Kasumi-1 (cell line): ENCODE measurements at regions not wholly inside any gene's neighbourhood (a gene's known extent, or its start where the extent isn't known, plus 50 kb on each side); places are given as distances from the start of the nearest gene placed in this dataset.
"Not testable (repeated sequence)": the region's sequence is repeated elsewhere in the genome, so short reads cannot be mapped to it uniquely, and the experiment has no call there.

Experiments used
- DNase-seq, 2 experiments: peaks; one replicate each; lab custom pipeline; 2025; lab: John Stamatoyannopoulos, UW

- no peak for DNase-seq
Measured at GRCh38 chr11:97860237-97860636, 1160.5 kb upstream of the CNTN5 start.

GRCh38 chr11:97862021-97862420, 1158.7 kb upstream of the CNTN5 start:
- no peak for DNase-seq

GRCh38 chr11:97865424-97866012, 1155.2 kb upstream of the CNTN5 start:
- DNase-seq, result peak; percentile 19 to 24

GRCh38 chr11:97871816-97872215, 1148.9 kb upstream of the CNTN5 start:
- no peak for DNase-seq

- no peak for DNase-seq
Measured at GRCh38 chr11:97880209-97880608, 1140.5 kb upstream of the CNTN5 start.

DNA sequence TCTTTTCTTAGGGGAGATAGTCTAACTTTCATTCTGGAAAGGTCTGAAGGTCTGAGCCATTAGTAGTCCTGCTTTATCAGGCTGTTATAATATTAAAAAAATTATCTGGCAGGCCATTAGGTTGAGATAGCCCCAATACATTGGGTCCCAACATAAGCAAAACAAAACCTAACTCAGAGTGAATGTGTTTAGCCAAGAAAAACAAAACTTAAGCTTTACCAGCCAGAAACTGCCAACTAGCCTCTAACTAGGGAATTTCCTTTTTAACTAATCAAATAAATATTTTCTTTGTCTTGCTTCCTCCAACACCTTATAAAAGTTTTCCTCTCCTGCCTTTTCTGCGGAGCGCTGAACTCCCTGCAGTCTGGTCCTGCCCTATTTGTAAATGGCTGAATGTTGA, 1137.7 kb upstream of the CNTN5 start:
- no peak for DNase-seq

DNA sequence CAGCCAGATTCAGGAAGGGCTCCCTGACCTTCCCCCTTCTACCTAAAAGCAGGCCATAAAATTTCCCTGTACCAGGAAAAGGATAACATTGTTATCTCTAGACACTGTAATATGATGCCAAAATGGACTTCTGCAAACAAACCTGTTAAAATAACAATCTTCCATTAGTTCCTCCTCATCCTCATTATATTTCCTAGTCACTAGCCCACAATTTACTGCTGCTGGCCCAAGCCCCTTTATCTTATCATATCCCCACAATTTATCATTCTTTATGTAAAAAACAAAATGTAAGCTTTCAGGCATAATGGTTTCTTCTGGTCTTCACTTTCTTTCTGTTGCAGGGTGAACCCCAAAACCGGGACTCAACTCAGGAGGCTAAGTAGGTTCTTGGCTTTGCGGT, 1132.1 kb upstream of the CNTN5 start:
- DNase-seq, result no peak

DNA sequence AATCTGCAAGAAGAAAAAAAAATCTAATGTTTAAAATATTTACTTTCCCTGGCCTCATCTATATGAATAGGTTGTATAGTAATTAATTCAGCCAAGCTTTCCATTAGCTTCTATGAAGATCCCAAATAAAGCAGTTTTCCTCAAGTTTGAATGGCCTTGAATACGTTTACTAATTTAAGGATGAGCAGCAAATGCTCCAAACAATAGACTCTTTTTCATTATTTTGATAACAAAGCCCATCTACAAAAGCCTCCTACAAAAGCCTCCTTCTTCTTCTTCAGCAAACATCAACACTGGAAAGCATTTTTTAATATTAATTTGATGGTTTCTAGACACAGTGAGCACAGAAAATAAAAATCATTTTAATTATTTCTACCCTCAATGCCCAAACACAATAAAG, 1130.3 kb upstream of the CNTN5 start:
- DNase-seq, result no peak

DNA sequence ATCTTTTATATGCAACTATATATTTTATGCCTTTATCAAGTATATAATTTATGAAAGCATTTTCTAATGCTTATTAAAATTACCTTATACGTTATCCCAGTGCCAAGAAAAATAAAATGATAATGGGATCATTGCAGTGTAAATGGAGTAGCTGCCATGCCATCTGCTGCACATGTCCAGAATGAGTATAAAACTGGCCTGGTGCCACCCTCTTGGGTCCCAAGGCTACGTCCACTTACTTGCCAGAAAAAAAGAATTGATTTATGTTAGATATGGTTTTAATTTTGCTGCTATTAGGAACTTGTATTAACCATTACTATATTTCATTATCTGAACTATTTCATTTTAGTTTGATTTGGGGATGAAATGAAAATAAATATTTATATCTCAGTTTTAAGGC, 1127.1 kb upstream of the CNTN5 start:
- no peak for DNase-seq

DNA sequence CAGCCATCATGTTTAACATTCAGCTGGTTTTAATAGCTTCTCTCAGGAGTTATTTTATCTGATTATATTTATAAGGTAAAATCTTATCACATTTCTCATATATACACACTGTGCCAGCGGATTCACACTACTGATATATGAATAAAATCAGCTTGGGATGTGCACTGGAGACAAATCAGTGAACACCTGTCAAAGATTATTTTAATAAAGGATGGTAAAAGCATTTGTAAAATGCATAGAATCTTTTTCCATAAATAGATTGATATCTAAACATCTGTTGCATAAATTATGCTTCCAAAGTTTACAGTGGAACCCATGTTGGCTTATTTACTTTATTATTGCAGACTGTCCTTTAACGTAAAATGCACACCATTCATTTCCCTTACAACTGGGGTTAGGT, 1125.8 kb upstream of the CNTN5 start:
- no peak for DNase-seq

GRCh38 chr11:97895572-97895971, 1125.2 kb upstream of the CNTN5 start:
- DNase-seq, result no peak

DNA sequence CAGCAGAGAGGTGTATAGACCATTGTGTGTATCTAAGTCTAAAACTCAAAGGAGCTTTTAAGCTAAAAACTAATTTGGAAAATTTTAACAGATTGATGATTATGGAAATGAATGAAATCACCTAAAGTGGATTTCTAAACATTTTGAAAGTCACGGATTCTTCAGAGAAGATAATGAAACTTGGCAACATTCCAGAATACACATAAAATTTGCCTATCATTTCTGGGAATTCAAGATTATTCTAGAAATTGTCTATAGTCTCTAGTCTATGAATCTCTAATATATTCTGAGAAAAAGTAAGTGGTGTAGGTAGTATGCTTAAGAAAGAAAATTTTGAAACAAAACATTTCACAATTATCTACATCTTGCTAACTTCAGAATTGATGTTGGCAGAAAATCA, 1117.9 kb upstream of the CNTN5 start:
- DNase-seq, result no peak

GRCh38 chr11:97905101-97905500, 1115.6 kb upstream of the CNTN5 start:
- no peak for DNase-seq

GRCh38 chr11:97905671-97906070, 1115.1 kb upstream of the CNTN5 start:
- DNase-seq, result no peak

DNA sequence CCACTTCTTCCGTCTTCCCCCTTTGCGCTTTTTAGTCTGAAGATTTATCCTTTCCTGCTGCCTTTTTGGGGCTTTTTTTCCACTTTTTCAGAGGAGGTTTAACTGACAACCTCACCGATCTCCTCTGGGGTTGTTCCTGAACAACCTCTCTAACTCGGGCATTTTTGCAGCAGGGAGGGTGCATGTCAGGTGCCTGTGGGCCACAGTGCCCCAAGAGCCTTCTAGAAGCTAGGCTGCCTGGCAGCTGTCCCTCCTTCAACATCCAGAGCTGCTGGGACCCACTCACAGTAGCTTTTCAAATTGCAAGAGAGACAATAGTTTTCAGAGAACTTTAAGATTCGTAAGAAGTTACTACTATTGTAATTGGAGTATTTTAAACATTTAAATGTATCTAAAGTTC, 1112.4 kb upstream of the CNTN5 start:
- DNase-seq, result no peak

- no peak for DNase-seq
Measured at GRCh38 chr11:97909614-97910399, 1110.9 kb upstream of the CNTN5 start.

DNA sequence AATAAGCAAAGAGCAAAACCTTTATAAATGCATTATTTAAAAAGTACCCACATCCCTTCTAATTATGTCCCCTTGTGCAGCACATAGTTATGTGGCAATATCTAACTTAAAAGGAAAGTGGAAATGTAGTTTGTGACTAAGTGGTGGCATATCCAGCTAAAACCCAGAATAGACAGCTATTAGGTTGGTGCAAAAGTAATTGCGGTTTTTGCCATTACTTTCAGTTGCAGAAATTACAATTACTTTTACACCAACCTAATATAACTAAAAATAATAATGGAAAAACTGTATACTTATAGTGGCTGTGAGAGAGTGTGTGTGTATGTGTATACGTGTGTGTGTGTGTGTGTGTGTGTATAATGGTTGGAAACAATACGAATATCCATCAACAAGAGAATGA, 1108.1 kb upstream of the CNTN5 start:
- DNase-seq, result no peak

DNA sequence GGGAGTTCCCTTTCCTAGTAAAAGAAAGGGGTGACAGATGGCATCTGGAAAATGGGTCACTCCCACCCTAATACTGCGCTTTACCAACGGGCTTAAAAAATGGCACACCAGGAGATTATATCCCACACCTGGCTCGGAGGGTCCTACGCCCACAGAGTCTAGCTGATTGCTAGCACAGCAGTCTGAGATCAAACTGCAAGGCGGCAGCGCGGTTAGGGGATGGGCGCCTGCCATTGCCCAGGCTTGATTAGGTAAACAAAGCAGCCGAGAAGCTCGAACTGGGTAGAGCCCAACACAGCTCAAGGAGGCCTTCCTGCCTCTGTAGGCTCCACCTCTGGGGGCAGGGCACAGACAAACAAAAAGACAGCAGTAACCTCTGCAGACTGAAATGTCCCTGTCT, 1097.8 kb upstream of the CNTN5 start:
- DNase-seq, result not testable (repeated sequence)

DNA sequence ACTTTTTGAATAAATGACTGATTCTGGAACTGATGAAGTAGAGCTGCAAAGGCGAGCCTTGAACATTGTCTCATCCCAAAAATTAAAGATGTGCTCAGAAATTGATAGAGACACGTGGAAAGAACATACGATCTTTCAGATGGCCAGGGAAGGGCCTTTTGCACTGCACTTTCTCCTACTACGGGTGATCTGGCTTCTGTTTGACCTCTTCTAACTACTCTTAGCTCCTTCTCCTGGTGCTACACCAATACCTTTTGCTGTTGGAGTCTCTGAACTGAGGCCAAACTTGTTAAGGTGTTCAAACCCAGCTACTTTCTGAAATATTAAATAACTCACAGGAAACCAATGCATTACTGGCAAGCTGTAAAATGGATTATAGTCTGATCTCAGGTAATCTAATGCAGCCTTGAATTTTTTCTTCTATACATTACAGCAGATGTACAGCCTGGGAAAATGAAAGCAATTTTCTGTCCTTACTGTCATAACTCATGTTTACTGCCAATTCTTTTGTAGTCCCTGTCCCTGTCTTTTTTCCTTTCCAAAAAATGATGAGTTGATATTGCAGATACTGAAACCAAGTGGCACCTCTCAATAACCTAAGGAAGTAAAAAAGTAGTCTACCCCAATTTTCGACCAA, 1086.1 kb upstream of the CNTN5 start:
- no peak for DNase-seq

GRCh38 chr11:97937501-97937900, 1083.2 kb upstream of the CNTN5 start:
- DNase-seq, result no peak

GRCh38 chr11:97938789-97939188, 1082.0 kb upstream of the CNTN5 start:
- no peak for DNase-seq

GRCh38 chr11:97943493-97943892, 1077.3 kb upstream of the CNTN5 start:
- DNase-seq, result no peak

DNA sequence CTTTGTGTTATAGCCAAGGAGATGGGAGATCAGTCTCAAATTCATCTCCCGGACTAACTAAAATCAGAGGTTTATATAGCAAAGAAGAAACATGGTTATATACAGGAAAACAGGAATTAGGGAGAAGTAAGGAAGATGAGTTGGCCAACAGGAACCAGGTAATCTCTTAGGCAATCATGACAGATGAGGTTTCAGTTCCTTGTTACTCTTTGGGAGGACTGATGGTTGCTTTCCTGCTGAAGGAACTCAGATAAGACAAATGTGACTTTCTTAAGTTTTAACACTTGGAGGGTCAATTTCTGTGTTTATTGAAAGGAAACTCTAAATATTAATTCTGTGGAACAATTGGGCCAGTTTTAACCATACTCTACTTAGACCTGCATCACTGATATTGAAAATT, 1072.0 kb upstream of the CNTN5 start:
- no peak for DNase-seq
